ENCODE measurements at regions not wholly inside any gene's neighbourhood (a gene's known extent, or its start where the extent isn't known, plus 50 kb on each side); places are given as distances from the start of the nearest gene placed in this dataset.
"Not testable (repeated sequence)": the region's sequence is repeated elsewhere in the genome, so short reads cannot be mapped to it uniquely, and the experiment has no call there.

DNA sequence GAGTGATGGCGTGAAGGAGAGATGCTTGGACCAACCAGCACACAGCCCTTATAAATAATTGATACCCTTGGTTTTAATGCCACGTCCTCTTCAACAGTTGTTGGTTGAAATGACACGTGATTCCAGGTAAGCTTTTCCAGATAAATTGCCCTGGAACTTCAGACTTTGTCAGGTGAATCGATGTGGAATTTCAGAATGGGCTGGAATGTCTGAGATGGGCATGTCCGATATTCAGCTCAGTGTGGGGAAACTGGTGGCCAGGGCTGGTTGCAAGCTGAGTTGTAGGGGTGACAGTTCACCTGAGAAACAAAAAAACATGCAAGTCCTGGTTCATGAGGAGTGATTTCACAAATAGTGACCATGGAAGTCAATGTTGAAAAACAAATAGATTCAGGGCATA is 104.0 kb upstream of the PRKX start:
- TF ChIP-seq, protein P1, sequence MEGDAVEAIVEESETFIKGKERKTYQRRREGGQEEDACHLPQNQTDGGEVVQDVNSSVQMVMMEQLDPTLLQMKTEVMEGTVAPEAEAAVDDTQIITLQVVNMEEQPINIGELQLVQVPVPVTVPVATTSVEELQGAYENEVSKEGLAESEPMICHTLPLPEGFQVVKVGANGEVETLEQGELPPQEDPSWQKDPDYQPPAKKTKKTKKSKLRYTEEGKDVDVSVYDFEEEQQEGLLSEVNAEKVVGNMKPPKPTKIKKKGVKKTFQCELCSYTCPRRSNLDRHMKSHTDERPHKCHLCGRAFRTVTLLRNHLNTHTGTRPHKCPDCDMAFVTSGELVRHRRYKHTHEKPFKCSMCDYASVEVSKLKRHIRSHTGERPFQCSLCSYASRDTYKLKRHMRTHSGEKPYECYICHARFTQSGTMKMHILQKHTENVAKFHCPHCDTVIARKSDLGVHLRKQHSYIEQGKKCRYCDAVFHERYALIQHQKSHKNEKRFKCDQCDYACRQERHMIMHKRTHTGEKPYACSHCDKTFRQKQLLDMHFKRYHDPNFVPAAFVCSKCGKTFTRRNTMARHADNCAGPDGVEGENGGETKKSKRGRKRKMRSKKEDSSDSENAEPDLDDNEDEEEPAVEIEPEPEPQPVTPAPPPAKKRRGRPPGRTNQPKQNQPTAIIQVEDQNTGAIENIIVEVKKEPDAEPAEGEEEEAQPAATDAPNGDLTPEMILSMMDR (IDR thresholded peaks at IDR 0.05) = not testable (repeated sequence)
- TF ChIP-seq POLR2A (IDR thresholded peaks at IDR 0.05) = not testable (repeated sequence)

Data from lower leg skin (tissue), 3 donors.